Mucosa of descending colon (tissue), 3 donors: ENCODE measurements at regions not wholly inside any gene's neighbourhood (a gene's known extent, or its start where the extent isn't known, plus 50 kb on each side); places are given as distances from the start of the nearest gene placed in this dataset.

Source experiments
- ATAC-seq: fragments of 200-7000 bp; cut with Tn5 transposase; one replicate; pipeline ENCODE4 v1.9.1; 2020; ENCODE audit warnings: mild to moderate bottlenecking, moderate library complexity
- DNase-seq, 3 donors: peaks; one replicate each; pipeline ENCODE4 v3.0.0-alpha.2; 2020
- H3K36me3 ChIP-seq: fragments of 200-600 bp; one replicate; pipeline ENCODE4 v1.8.0; 2021; ENCODE audit warnings: low read depth, mild to moderate bottlenecking
- H3K4me1 ChIP-seq: fragments of 200-600 bp; one replicate; pipeline ENCODE4 v1.8.0; 2021; ENCODE audit warnings: low read depth, mild to moderate bottlenecking
- H3K4me3 ChIP-seq: fragments of 200-600 bp; one replicate; pipeline ENCODE4 v1.8.0; 2021; ENCODE audit warnings: mild to moderate bottlenecking
- H3K9me3 ChIP-seq: fragments of 200-600 bp; one replicate; pipeline ENCODE4 v1.8.0; 2021; ENCODE audit warnings: mild to moderate bottlenecking
- intact Hi-C, 2 donors: fragments of 100-400 bp; cut with DNase I in 1 of 2; cut with micrococcal nuclease in 1 of 2; formaldehyde crosslinking; loops; one replicate each; pipeline versions ENCODE4 v1.11.0 to v1.11.1; 2022; cut with DNase I, micrococcal nuclease
- TF ChIP-seq, protein P1 (sequence below): fragments of 200-600 bp; IDR thresholded peaks from one replicate; pipeline ENCODE4 v1.8.0; 2022; ENCODE audit warnings: antibody characterized with exemption, mild to moderate bottlenecking
- donor health status: DM: no; HTN: no; CAD: no; lungs with moderate emphysema.
- donor health status: DM: no; HTN: no; CAD: no.
- donor health status: DM: no; HTN: yes; CAD: no.

DNA sequence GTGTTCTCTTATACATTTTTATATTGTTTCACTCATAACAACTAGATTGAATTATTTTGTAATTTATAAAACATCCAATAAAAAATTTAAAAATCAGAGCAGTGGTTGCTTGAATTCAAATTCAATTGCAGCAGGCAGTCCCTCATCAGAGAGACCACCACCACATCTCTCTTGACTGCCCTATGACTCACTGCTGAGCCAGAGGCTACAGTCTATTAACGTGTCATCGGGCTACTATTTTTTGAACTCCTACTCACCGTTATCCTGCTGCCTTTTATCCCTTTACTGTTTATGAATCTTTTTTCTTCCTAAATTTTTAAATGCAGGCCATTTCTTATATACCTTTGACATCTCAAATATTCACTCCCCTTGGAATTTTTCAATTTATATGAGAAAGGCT is 144.7 kb downstream of the BARHL2 start:
- intact Hi-C loops: no loop called here
- no peak overlapping the region for H3K4me3 ChIP-seq
- ATAC-seq (no peak), DNase-seq (no peak)
- H3K9me3 ChIP-seq: no peaks in the 10 kb centered on the region
- H3K36me3 ChIP-seq: no peaks in the 10 kb centered on the region
- TF ChIP-seq, protein P1, sequence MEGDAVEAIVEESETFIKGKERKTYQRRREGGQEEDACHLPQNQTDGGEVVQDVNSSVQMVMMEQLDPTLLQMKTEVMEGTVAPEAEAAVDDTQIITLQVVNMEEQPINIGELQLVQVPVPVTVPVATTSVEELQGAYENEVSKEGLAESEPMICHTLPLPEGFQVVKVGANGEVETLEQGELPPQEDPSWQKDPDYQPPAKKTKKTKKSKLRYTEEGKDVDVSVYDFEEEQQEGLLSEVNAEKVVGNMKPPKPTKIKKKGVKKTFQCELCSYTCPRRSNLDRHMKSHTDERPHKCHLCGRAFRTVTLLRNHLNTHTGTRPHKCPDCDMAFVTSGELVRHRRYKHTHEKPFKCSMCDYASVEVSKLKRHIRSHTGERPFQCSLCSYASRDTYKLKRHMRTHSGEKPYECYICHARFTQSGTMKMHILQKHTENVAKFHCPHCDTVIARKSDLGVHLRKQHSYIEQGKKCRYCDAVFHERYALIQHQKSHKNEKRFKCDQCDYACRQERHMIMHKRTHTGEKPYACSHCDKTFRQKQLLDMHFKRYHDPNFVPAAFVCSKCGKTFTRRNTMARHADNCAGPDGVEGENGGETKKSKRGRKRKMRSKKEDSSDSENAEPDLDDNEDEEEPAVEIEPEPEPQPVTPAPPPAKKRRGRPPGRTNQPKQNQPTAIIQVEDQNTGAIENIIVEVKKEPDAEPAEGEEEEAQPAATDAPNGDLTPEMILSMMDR: no peak
- peaks cover 2% of the 10 kb centered on the region for H3K4me1 ChIP-seq

DNA sequence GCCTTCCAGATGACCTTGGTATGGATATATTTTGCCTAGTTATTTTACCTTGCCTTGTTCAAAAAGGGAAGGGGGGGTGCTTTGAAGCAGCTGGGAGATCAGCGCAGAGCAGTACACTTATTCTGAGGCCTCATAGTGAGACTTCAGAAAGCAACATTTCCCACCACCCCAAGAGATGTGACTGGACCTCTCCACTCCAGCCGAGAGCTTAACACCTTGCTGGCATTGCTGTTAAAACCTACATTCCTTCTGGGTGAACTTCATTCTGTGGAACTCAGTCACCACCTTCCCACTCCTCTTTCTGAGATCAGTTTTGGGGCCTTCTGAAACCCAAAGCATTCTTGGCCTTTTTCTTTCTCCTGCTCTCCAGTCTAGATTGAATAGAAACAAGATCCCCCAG is 148.7 kb downstream of the BARHL2 start:
- no peaks in the 10 kb centered on the region for H3K36me3 ChIP-seq
- no peaks in the 10 kb centered on the region for H3K9me3 ChIP-seq
- H3K4me3 ChIP-seq: no peak overlapping the region
- DNase-seq (no peak), ATAC-seq (no peak)
- no peaks in the 10 kb centered on the region for H3K4me1 ChIP-seq
- TF ChIP-seq, protein P1: no peak
- intact Hi-C loops: no loop called here

DNA sequence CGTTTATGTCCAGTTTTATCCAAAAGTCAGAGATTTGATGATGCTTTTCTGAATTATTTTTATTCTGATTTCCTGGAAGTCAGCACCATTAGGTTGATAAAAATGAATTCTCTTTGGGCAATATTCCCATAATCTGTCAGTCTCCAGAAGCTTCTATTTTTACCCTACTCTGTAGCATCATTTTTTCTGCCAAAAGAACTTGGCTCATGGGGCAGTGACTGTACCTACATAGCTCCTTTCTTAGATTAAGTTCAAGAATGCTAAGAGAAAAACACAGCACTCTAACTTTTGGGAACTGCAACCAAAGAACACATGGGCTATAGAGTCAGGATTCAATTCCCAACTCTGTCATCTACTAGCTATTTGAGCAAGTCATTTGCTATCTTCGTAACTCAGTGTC is 152.9 kb downstream of the BARHL2 start:
- intact Hi-C loops: no loop called here
- Histone ChIP-seq H3K36me3 (no peaks in the 10 kb centered on the region), H3K9me3 (no peaks in the 10 kb centered on the region), H3K4me1 (no peaks in the 10 kb centered on the region), H3K4me3 (no peak overlapping the region)
- TF ChIP-seq, protein P1: no peak
- DNase-seq: no peak
- ATAC-seq: no peak

DNA sequence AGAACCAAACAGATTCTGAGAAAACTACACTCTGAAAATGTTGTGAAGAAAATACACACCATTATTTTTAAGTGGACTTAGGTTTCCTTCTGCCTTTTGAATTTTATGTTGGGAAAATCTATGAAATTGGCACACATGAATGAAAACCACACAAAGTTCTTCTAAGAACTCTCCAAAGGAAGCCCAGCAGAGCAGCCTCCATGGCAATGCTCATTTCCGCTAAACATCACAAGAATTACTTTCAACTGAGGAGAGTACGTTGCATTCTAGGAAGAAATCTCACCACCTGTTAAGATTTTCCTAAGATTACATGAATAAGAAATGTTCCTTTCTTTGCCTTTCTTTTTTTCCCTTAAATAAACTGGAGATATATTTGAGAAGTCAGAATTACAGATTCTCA is 154.2 kb downstream of the BARHL2 start:
- no peaks in the 10 kb centered on the region for H3K4me1 ChIP-seq
- no peaks in the 10 kb centered on the region for H3K36me3 ChIP-seq
- no peak overlapping the region for H3K4me3 ChIP-seq
- TF ChIP-seq, protein P1: no peak
- DNase-seq: no peak
- intact Hi-C loops: no loop called here
- H3K9me3 ChIP-seq: no peaks in the 10 kb centered on the region
- ATAC-seq: no peak

DNA sequence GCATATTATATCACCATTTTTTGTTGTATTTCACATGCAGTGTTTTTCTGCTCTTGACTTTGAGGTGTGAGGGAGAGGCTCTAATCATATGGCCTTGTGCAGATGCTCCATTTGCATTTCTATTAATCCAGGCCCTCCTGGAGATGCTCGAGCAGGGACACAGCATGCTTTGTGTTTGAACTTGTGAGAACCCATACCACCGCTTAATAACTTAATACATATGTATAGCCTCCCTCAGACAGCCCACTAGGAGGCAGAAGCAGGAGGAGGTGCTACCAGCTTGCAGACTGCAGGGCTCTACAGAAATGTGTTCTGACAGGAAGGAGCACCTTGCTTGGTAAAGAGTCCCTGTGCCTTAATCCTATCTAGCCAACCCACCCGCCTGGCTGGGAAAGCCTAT is 155.2 kb downstream of the BARHL2 start:
- DNase-seq: no peak
- H3K4me3 ChIP-seq: no peak overlapping the region
- ATAC-seq: no peak
- H3K36me3 ChIP-seq: no peaks in the 10 kb centered on the region
- TF ChIP-seq, protein P1: no peak
- no peaks in the 10 kb centered on the region for H3K9me3 ChIP-seq
- intact Hi-C loops: no loop called here
- no peaks in the 10 kb centered on the region for H3K4me1 ChIP-seq

DNA sequence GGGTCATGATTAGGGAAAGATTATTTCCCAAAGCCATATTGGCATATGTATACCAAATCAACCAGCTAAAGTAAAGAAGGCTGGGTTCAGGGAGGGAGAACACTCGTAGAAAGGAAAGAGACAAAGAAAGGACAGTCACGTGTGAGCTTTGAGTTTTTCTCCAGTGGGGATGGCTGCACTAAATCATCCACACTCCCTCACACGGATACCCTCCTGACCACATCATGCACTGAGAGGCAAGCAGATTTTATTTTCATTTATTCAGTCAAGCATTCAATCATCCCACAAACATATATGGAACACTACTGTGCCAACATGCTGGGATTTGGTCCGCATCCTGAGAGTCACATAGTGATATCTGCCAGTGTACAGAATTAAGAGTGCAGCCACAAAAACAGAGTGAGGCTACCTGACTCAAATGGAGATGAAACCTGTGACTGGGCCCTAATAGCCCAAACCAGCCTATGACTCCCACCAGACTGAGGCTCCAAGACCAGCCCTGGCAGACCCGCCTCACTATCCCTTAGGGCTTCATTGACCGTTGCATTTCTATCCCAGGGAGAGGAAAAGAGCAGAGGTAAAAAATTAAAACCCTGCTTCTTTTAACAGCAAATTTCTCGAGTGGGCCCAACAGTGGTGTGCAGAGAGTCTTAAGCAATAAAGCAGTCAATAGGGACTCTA is 155.9 kb downstream of the BARHL2 start:
- Histone ChIP-seq H3K36me3 (no peaks in the 10 kb centered on the region), H3K9me3 (no peaks in the 10 kb centered on the region), H3K4me3 (no peak overlapping the region), H3K4me1 (no peaks in the 10 kb centered on the region)
- TF ChIP-seq, protein P1: no peak
- ATAC-seq (no peak), DNase-seq (no peak)
- intact Hi-C loops: no loop called here
